Spleen (tissue), 7 donors: ENCODE measurements at regions not wholly inside any gene's neighbourhood (a gene's known extent, or its start where the extent isn't known, plus 50 kb on each side); places are given as distances from the start of the nearest gene placed in this dataset.

Source experiments
- CTCF ChIP-seq, 11 experiments: fragments of 200-600 bp in 7 of 11; fragments of 450-650 bp in 4 of 11; sonication (generic) in 4 of 11; IDR thresholded peaks in 8 of 11; conservative IDR thresholded peaks in 3 of 11; 1 replicate in 7 of 11; 2 replicates in 4 of 11; pipeline versions ENCODE4 v1.4.0 to v1.8.0; 2016 to 2021; ENCODE audit warnings: antibody characterized with exemption in 11 of 11, inconsistent platforms in 4 of 11, mild to moderate bottlenecking in 1 of 11
- POLR2A ChIP-seq, 3 donors: fragments of 450-650 bp; IDR thresholded peaks; one replicate each; pipeline ENCODE4 v1.5.1; 2017; ENCODE audit warnings: antibody characterized with exemption in 3 of 3, mild to moderate bottlenecking in 1 of 3
- POLR2AphosphoS5 ChIP-seq, 3 donors: sonication (generic); formaldehyde crosslinking; IDR thresholded peaks; one replicate each; pipeline ENCODE4 v1.5.1; 2017; ENCODE audit warnings: antibody characterized with exemption in 3 of 3
- donor health status: DM: no; HTN: no; CAD: no; lungs with moderate emphysema.
- donor health status: DM: no; HTN: no; CAD: no.
- donor health status: DM: no; HTN: no; CAD: no.

GRCh38 chr14:38016497-38016896, 191.2 kb upstream of the SSTR1 start:
- TF ChIP-seq CTCF (IDR thresholded peaks at IDR 0.05 in 8 of 11, conservative IDR thresholded peaks at IDR 0.05 in 3 of 11) (peak in 1 of 11 experiments; percentile 20), POLR2AphosphoS5 (IDR thresholded peaks at IDR 0.05) (no peak), POLR2A (IDR thresholded peaks at IDR 0.05) (no peak)
